Panc1 (cell line): ENCODE measurements at regions not wholly inside any gene's neighbourhood (a gene's known extent, or its start where the extent isn't known, plus 50 kb on each side); places are given as distances from the start of the nearest gene placed in this dataset.

Experiments
- CTCF ChIP-seq: fragments of 450-650 bp; IDR thresholded peaks from 2 replicates; pipeline ENCODE4 v1.5.1; 2017; ENCODE audit warnings: mild to moderate bottlenecking
- POLR2AphosphoS5 ChIP-seq: IDR thresholded peaks from 2 replicates; pipeline ENCODE4 v1.6.1; 2012; ENCODE audit warnings: mild to moderate bottlenecking, low read depth, low read length, moderate library complexity
- TCF7L2 ChIP-seq: IDR thresholded peaks from 2 replicates; pipeline ENCODE4 v1.6.1; 2011; ENCODE audit warnings: mild to moderate bottlenecking, low read depth, low read length, inconsistent platforms

- TF ChIP-seq TCF7L2, result no peak
- TF ChIP-seq CTCF, result no peak
- no peak for TF ChIP-seq POLR2AphosphoS5
Observed at GRCh38 chr7:51620706-51621105, 304.1 kb upstream of the COBL start.
